ENCODE measurements at regions not wholly inside any gene's neighbourhood (a gene's known extent, or its start where the extent isn't known, plus 50 kb on each side); places are given as distances from the start of the nearest gene placed in this dataset.

GRCh38 chr14:97246648-97247047 lies 449.5 kb downstream of the VRK1 start:
- H3K36me3 ChIP-seq = no peaks in the 10 kb centered on the region
- no peak overlapping the region for H3K4me3 ChIP-seq (replicated peaks in 1 of 3)
- H3K9me3 ChIP-seq = no peaks in the 10 kb centered on the region
- DNase-seq = no peak
- H3K27me3 ChIP-seq = no peaks in the 10 kb centered on the region
- TF ChIP-seq CTCF (IDR thresholded peaks at IDR 0.05) (no peak), POLR2A (IDR thresholded peaks at IDR 0.05) (no peak)
- no peak overlapping the region for H3K27ac ChIP-seq
- H3K4me1 ChIP-seq = no peaks in the 10 kb centered on the region
- intact Hi-C loops (cut with DNase I) = no loop called here
- 93 to 94% methylated on average over 7 of the region's 7 CpGs for WGBS, 2 donors

- TF ChIP-seq POLR2A (IDR thresholded peaks at IDR 0.05) (no peak), CTCF (IDR thresholded peaks at IDR 0.05) (no peak)
- no peaks in the 10 kb centered on the region for H3K4me1 ChIP-seq
- no peak overlapping the region for H3K4me3 ChIP-seq (replicated peaks in 1 of 3)
- no peak overlapping the region for H3K27ac ChIP-seq
- intact Hi-C loops (cut with DNase I) = no loop called here
- H3K27me3 ChIP-seq = no peaks in the 10 kb centered on the region
- H3K9me3 ChIP-seq = no peaks in the 10 kb centered on the region
- H3K36me3 ChIP-seq = no peaks in the 10 kb centered on the region
- no peak for DNase-seq
- 87 to 89% methylated on average over 5 of the region's 5 CpGs for WGBS, 2 donors
These were observed 451.8 kb downstream of the VRK1 start for GRCh38 chr14:97248973-97249372.

GRCh38 chr14:97250931-97251330 lies 453.7 kb downstream of the VRK1 start:
- intact Hi-C loops (cut with DNase I) = no loop called here
- no peak for DNase-seq
- 78 to 82% methylated on average over 5 of the region's 5 CpGs for WGBS, 2 donors
- no peak overlapping the region for H3K27ac ChIP-seq
- H3K9me3 ChIP-seq = no peaks in the 10 kb centered on the region
- no peaks in the 10 kb centered on the region for H3K4me1 ChIP-seq
- no peaks in the 10 kb centered on the region for H3K27me3 ChIP-seq
- TF ChIP-seq POLR2A (IDR thresholded peaks at IDR 0.05) (no peak), CTCF (IDR thresholded peaks at IDR 0.05) (no peak)
- no peak overlapping the region for H3K4me3 ChIP-seq (replicated peaks in 1 of 3)
- no peaks in the 10 kb centered on the region for H3K36me3 ChIP-seq

GRCh38 chr14:97251491-97252155 lies 454.4 kb downstream of the VRK1 start:
- H3K4me3 ChIP-seq (replicated peaks in 1 of 3) = no peak overlapping the region
- H3K27ac ChIP-seq = no peak overlapping the region
- no peaks in the 10 kb centered on the region for H3K36me3 ChIP-seq
- TF ChIP-seq POLR2A (IDR thresholded peaks at IDR 0.05) = no peak
- TF ChIP-seq CTCF (IDR thresholded peaks at IDR 0.05) = no peak
- no peaks in the 10 kb centered on the region for H3K4me1 ChIP-seq
- DNase-seq = no peak
- H3K27me3 ChIP-seq = no peaks in the 10 kb centered on the region
- intact Hi-C loops (cut with DNase I) = no loop called here
- H3K9me3 ChIP-seq = no peaks in the 10 kb centered on the region
- WGBS, 2 donors = 43 to 55% methylated on average over 9 of the region's 9 CpGs

- H3K27ac ChIP-seq = no peak overlapping the region
- DNase-seq = no peak
- TF ChIP-seq POLR2A (IDR thresholded peaks at IDR 0.05) (no peak), CTCF (IDR thresholded peaks at IDR 0.05) (no peak)
- no peaks in the 10 kb centered on the region for H3K36me3 ChIP-seq
- WGBS, 2 donors = 40 to 49% methylated on average over 3 of the region's 3 CpGs
- H3K4me1 ChIP-seq = no peaks in the 10 kb centered on the region
- no peaks in the 10 kb centered on the region for H3K9me3 ChIP-seq
- intact Hi-C loops (cut with DNase I) = no loop called here
- H3K27me3 ChIP-seq = no peaks in the 10 kb centered on the region
- no peak overlapping the region for H3K4me3 ChIP-seq (replicated peaks in 1 of 3)
These were observed 456.6 kb downstream of the VRK1 start for GRCh38 chr14:97253756-97254155.
